ENCODE measurements at regions not wholly inside any gene's neighbourhood (a gene's known extent, or its start where the extent isn't known, plus 50 kb on each side); places are given as distances from the start of the nearest gene placed in this dataset.

DNA sequence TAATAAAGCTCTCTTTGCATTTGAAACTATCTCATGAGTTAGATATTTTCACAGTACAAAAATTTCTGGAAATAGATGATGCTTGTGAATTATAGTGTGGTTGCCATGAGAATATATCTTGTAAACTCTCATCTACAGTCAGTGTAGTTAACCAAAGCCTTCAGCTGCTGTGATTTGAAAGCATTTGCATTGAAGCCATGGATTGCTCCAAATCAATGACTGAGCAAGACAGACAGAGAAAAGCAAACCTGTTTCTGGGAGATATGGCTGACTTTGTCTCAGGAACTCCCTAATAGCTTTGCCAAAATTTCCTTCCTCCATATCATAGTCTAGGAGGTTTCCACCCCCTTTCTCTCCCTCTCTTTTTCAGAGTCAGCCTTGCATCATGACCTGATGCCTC lies 955.3 kb downstream of the REEP3 start:
- ChIA-PET POLR2A (no interaction called here), CTCF (no interaction called here)
- TF ChIP-seq, protein P1, sequence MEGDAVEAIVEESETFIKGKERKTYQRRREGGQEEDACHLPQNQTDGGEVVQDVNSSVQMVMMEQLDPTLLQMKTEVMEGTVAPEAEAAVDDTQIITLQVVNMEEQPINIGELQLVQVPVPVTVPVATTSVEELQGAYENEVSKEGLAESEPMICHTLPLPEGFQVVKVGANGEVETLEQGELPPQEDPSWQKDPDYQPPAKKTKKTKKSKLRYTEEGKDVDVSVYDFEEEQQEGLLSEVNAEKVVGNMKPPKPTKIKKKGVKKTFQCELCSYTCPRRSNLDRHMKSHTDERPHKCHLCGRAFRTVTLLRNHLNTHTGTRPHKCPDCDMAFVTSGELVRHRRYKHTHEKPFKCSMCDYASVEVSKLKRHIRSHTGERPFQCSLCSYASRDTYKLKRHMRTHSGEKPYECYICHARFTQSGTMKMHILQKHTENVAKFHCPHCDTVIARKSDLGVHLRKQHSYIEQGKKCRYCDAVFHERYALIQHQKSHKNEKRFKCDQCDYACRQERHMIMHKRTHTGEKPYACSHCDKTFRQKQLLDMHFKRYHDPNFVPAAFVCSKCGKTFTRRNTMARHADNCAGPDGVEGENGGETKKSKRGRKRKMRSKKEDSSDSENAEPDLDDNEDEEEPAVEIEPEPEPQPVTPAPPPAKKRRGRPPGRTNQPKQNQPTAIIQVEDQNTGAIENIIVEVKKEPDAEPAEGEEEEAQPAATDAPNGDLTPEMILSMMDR (IDR thresholded peaks at IDR 0.05) = no peak
- ATAC-seq (ENCODE audit: low read depth) (no peak), DNase-seq (no peak)
- intact Hi-C loops (cut with micrococcal nuclease) = no loop called here
- Mint-ChIP-seq H3K9me3 (peaks cover 3% of the 10 kb centered on the region), H3K27me3 (no peaks in the 10 kb centered on the region), H3K27ac (no peak overlapping the region), H3K4me1 (no peaks in the 10 kb centered on the region), H3K36me3 (ENCODE audit: low read depth) (no peaks in the 10 kb centered on the region), H3K4me3 (no peak overlapping the region)

DNA sequence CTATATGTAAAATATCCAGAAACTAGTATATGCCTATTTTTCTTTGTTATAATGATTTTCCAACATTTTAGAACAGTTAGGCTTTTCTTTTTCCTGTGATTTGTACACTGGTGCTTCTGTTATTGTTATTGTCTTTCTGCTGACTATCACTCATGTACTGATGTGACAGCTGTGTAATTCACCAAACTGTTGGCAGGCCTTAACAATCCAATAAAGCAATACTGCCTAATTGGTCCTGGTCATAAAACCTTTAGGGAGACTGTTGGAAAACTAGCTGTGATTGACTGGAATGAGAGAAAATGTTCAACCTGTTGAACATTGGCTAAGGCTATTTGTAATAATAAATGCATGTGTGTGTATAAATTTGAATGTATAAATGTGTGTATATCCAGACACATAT lies 956.6 kb downstream of the REEP3 start:
- TF ChIP-seq, protein P1 (IDR thresholded peaks at IDR 0.05) = no peak
- Mint-ChIP-seq H3K9me3 (peaks cover 3% of the 10 kb centered on the region), H3K27ac (no peak overlapping the region), H3K4me1 (no peaks in the 10 kb centered on the region), H3K27me3 (no peaks in the 10 kb centered on the region), H3K4me3 (no peak overlapping the region), H3K36me3 (ENCODE audit: low read depth) (no peaks in the 10 kb centered on the region)
- no peak for DNase-seq
- ChIA-PET POLR2A (no interaction called here), CTCF (no interaction called here)
- ATAC-seq (ENCODE audit: low read depth) = no peak
- intact Hi-C loops (cut with micrococcal nuclease) = no loop called here

DNA sequence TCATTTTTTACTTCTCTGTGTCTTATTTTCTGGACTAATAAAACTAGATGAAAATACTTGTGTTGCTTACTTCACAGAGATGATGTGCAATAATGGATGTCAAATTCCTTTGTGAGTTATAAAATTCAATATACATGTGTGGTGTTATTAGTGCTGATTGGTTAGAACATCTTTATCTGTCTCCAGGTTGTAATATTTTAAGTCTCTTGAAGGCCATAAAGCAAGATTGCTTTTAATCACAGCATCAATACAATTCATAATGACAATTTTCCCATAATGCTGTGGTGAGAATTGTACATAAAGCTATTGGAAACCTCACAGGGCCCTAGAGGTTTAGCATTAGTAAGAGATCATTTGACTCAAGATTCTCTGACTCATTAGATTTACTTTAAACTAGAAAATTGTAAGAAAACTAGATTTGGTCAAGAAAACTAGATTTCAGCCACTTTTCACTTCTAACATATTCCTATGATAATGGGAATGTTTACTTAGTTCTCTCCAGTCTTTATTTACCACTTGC lies 963.7 kb downstream of the REEP3 start:
- no peak for ATAC-seq (ENCODE audit: low read depth)
- no peaks in the 10 kb centered on the region for H3K4me1 Mint-ChIP-seq
- TF ChIP-seq, protein P1 (IDR thresholded peaks at IDR 0.05) = no peak

DNA sequence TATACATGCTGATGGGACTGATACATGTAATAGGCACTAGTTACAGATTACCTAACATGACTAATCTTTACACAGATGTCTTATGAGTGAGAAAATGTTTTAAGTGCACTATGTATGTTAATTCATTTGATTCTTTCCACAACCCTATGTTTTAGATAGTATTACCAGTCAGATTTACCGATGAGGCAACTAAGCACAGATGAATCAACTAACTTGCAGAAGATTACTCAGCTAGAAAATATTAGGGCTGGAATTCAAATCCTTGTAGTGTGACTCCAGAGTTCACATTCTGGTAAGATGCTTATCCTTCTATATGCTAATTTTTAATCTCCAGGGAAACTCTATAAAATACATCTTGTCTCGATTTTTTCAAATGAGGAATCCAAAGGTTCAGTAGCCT lies 964.9 kb downstream of the REEP3 start:
- H3K9me3 Mint-ChIP-seq = peaks cover 2% of the 10 kb centered on the region
- intact Hi-C loops (cut with micrococcal nuclease) = no loop called here
- no peaks in the 10 kb centered on the region for H3K27me3 Mint-ChIP-seq
- ChIA-PET CTCF (no interaction called here), POLR2A (no interaction called here)
- no peaks in the 10 kb centered on the region for H3K4me1 Mint-ChIP-seq
- TF ChIP-seq, protein P1 (IDR thresholded peaks at IDR 0.05) = no peak
- DNase-seq (no peak), ATAC-seq (ENCODE audit: low read depth) (no peak)
- H3K4me3 Mint-ChIP-seq = no peak overlapping the region
- no peak overlapping the region for H3K27ac Mint-ChIP-seq
- H3K36me3 Mint-ChIP-seq (ENCODE audit: low read depth) = no peaks in the 10 kb centered on the region

More for the DNA sequence above, 963.7 kb downstream of the REEP3 start:
- intact Hi-C loops (cut with micrococcal nuclease) = no loop called here
- no peak for DNase-seq
- H3K4me3 Mint-ChIP-seq = no peak overlapping the region
- POLR2A ChIA-PET = no interaction called here
- no peaks in the 10 kb centered on the region for H3K27me3 Mint-ChIP-seq
- CTCF ChIA-PET = no interaction called here
- no peak overlapping the region for H3K27ac Mint-ChIP-seq
- peaks cover 2% of the 10 kb centered on the region for H3K9me3 Mint-ChIP-seq
- no peaks in the 10 kb centered on the region for H3K36me3 Mint-ChIP-seq (ENCODE audit: low read depth)

DNA sequence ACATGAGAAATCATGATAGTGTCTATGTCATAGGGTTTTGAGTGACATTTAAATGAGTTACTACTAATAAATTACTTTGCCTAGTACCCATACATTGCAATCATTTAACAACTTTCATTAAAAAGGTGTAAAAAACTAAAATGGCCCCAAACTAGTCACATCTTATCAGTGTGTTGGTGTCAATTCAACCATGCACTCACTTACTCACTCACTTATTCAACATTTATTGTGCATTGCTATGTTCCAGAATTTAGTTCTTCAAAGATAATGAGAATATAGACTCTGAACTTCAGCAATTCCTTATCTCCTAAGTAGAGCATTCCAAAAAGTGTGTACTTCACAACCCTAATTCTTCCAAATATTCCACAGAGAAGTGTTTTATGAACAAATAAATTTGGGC lies 965.7 kb downstream of the REEP3 start:
- TF ChIP-seq, protein P1 (IDR thresholded peaks at IDR 0.05) = no peak
- CTCF ChIA-PET = no interaction called here
- intact Hi-C loops (cut with micrococcal nuclease) = no loop called here
- Mint-ChIP-seq H3K36me3 (ENCODE audit: low read depth) (no peaks in the 10 kb centered on the region), H3K9me3 (peaks cover 2% of the 10 kb centered on the region), H3K4me3 (no peak overlapping the region), H3K27me3 (no peaks in the 10 kb centered on the region), H3K27ac (no peak overlapping the region), H3K4me1 (no peaks in the 10 kb centered on the region)
- DNase-seq (no peak), ATAC-seq (ENCODE audit: low read depth) (no peak)
- POLR2A ChIA-PET = no interaction called here
